HG03060 (cell line): ENCODE measurements at regions not wholly inside any gene's neighbourhood (a gene's known extent, or its start where the extent isn't known, plus 50 kb on each side); places are given as distances from the start of the nearest gene placed in this dataset.

Experiments
- ATAC-seq: cut with Tn5 transposase; IDR thresholded peaks from one replicate; pipeline ENCODE4 v1.9.1; 2021; ENCODE audit warnings: low read depth, moderate number of reproducible peaks; ENCODE audit not compliant: unreplicated experiment

- no peak for ATAC-seq
Measured at GRCh38 chr20:60490217-60491050, 532.2 kb downstream of the CDH26 start.

- ATAC-seq, result no peak
Measured at GRCh38 chr20:60491051-60491581, 532.9 kb downstream of the CDH26 start.

- ATAC-seq, result no peak
Measured at GRCh38 chr20:60494476-60494875, 536.3 kb downstream of the CDH26 start.

GRCh38 chr20:60497298-60498035, 539.2 kb downstream of the CDH26 start:
- no peak for ATAC-seq

GRCh38 chr20:60500038-60500701, 541.9 kb downstream of the CDH26 start:
- no peak for ATAC-seq

- ATAC-seq, result no peak
Measured at GRCh38 chr20:60501048-60501447, 542.8 kb downstream of the CDH26 start.

GRCh38 chr20:60502881-60503280, 544.7 kb downstream of the CDH26 start:
- ATAC-seq, result no peak

- no peak for ATAC-seq
Measured at GRCh38 chr20:60505423-60505822, 547.2 kb downstream of the CDH26 start.

GRCh38 chr20:60506061-60506460, 547.8 kb downstream of the CDH26 start:
- no peak for ATAC-seq

GRCh38 chr20:60507087-60507694, 549.0 kb downstream of the CDH26 start:
- no peak for ATAC-seq

- no peak for ATAC-seq
Measured at GRCh38 chr20:60509407-60509806, 551.2 kb downstream of the CDH26 start.

- no peak for ATAC-seq
Measured at GRCh38 chr20:60510356-60510755, 552.1 kb downstream of the CDH26 start.

- no peak for ATAC-seq
Measured at GRCh38 chr20:60512443-60512842, 554.2 kb downstream of the CDH26 start.

- ATAC-seq, result no peak
Measured at GRCh38 chr20:60513141-60513540, 554.9 kb downstream of the CDH26 start.

- ATAC-seq, result no peak
Measured at GRCh38 chr20:60516442-60516841, 558.2 kb downstream of the CDH26 start.

GRCh38 chr20:60518022-60518421, 559.8 kb downstream of the CDH26 start:
- ATAC-seq, result no peak

- ATAC-seq, result no peak
Measured at GRCh38 chr20:60525397-60525796, 567.2 kb downstream of the CDH26 start.

- no peak for ATAC-seq
Measured at GRCh38 chr20:60527656-60528055, 569.4 kb downstream of the CDH26 start.

- ATAC-seq, result no peak
Measured at GRCh38 chr20:60528141-60528540, 569.9 kb downstream of the CDH26 start.

- no peak for ATAC-seq
Measured at GRCh38 chr20:60529149-60529548, 570.9 kb downstream of the CDH26 start.

GRCh38 chr20:60535211-60535610, 577.0 kb downstream of the CDH26 start:
- ATAC-seq, result no peak
